GM19240 (cell line): ENCODE measurements at regions not wholly inside any gene's neighbourhood (a gene's known extent, or its start where the extent isn't known, plus 50 kb on each side); places are given as distances from the start of the nearest gene placed in this dataset.
"Not testable (repeated sequence)": the region's sequence is repeated elsewhere in the genome, so short reads cannot be mapped to it uniquely, and the experiment has no call there.

Experiments used
- DNase-seq: peaks from one replicate; pipeline ENCODE4 v3.0.0; 2011; ENCODE audit warnings: low spot score; ENCODE audit not compliant: insufficient read length

DNA sequence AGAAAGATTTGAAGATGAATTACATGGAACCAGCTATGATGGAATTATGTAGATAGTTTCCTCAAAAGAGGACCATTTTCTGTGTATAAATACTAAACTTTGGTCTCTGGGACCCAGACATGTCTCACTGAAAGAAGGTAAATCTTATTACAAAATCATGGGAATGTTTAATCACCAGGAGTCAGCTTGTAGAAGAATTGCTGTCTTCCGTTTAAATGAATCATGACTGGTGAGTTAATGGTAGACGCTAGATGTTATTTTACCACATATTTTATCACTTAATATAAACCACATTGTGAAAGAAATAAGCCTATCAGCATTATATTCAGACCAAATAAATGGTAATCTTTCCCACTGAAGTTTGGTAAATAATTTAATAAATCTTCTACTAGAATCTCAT is 322.3 kb upstream of the SUCLG2 start:
- DNase-seq, result no peak

DNA sequence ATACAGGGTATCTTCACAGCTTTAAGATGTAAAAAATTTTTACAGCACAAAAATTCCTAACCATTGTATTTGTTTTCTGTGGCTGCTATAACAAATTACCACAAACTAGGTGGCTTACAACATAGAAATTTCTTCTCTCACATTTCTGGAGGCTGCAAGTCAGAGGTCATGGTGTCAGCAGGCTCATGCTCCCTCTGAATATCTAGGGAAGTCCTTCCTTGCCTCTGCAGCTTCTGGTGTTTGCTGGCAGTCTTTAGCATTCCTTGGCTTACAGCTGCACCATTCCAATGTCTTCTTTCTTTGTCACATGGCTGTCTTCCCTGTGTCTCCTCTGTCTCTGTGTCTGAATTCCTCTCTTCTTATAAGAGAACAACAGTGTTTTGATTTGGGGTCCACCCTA is 310.2 kb upstream of the SUCLG2 start:
- no peak for DNase-seq

DNA sequence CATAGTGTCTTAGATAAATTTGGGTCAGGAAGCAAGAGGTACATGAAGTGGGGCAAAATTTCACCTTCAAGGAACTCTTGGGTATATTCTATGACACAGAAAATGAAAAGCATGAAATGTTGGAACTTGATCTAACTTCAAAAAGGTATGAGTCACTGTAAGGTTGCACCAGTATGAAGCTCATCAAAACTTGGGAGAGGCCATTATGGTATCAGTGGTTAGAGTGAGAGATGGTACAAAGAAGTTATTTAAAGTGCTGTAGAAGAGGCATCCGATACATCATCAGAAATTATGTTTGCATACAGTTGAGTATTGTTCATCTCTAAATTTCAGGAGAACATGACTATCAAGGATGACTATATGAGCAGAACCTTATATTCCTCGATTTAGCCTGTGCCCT is 302.9 kb upstream of the SUCLG2 start:
- DNase-seq, result no peak

DNA sequence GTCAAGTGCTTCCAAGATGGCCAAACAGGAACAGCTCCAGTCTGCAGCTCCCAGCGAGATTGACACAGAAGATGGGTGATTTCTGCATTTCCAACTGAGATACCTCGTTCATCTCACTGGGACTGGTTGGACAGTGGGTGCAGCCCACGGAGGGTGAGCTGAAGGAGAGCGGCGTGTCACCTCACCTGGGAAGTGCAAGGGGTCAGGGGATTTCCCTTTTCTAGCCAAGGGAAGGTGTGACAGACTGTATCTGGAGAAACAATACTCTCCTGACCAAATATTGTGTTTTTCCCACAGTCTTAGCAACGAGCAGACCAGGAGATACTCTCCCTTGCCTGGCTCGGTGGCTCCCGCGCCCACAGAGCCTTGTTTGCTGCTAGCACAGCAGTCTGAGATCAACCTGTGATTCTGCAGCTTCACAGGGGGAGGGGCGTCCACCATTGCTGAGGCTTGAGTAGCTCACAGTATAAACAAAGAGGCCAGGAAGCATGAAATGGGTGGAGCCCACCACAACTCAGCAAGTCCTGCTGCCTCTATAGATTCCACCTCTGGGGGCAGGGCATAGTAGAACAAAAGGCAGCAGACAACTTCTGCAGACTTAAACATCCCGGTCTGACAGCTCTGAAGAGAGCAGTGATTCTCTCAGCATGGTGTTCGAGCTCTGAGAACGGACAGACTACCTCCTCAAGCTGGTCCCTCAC is 293.5 kb upstream of the SUCLG2 start:
- no peak for DNase-seq

DNA sequence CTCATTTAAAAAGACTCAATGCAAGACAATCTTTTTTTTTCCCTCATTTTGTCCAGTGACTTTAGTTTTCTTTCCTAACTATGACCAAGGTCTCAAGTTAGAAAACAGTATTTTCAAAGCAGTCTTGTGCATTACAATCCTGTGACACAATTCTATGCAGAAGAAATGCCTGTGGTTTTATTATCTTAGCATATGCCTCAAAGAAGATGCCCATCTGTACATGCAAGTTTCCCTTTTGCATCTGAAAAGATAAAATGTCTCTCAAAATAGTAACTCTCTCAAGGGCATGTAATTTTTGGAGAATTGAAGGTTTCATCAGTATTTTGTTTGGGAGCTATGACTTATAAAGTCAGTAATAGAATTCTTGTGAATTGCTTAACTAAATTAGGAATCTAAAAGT is 292.0 kb upstream of the SUCLG2 start:
- no peak for DNase-seq

DNA sequence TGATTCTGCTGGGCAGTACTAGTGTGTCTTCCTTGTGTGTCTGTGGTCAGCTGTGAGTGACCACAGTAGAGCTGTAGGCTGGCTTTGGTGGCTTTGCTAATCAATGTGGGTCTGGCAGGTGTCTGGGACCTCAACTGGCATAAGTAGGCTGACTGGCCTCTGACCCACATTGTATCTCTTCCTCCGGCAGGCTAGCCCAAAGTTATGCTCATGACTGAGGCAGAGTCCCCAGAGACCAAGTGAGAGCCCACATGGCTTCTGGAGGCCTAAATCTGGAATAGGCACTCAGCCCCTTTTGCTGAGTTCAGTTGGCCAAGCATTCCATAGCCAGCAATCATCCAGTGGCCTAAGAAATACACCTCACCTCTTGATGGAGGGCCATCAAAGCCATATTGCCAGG is 289.1 kb upstream of the SUCLG2 start:
- no peak for DNase-seq

DNA sequence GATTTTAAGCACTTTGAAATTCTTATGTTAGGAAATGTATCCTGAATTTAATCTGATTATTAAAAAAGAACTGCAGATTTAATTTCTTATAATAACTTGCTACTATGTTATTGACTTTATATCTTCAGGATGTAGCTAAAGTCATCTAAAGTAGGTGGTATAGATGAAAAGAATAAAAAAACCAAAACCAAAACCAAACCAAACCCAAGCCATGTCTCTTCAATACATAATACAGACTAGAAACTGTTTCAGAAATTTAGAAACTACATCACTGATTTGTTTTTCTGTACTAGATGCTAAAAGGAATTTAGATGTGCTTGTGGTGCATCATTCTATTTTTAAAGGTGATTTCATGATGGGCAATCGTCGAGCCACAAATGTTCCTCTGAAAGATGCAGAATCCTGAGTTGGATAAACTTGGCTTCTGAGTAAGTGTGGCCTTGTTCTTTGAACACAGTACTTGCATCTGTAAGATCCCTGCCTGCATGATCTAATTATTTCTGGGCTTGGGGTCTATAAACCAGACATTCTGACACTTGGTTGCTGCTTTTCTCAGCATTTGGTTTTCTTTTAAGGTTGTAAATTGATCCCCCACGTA is 287.1 kb upstream of the SUCLG2 start:
- DNase-seq, result no peak

DNA sequence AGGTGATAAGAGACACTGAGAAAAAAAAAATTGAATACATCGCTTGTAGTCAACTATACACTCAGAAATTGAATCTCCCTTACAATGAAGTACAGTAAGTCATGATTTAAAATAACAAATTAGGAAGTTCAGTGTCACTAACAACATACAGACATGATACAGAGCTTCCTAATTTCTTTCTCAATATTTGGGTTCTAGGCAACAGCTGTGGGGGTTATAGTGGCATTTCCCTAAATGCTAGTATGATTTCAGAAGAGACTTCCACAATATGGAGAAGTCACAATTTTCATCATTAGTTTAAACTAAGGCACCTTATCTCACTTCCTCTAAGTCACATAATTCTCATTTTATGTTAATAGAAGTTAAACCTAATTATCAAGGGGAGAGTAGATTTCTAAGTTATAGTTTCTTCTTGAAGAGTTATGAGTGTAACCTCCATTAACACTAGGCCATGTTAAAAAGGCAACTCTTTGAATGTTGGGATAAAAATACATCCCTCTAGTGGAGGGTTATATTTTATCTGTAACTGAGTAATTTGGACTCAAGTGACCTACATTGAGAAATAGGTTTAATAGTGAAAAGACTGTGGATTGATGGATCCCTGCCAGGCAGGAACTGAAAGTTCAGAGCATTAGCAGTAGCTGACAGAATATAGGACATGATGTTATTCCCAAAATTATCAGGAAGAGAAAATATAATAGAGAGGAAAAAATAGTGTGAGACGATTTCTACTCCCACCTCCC is 286.0 kb upstream of the SUCLG2 start:
- no peak for DNase-seq

DNA sequence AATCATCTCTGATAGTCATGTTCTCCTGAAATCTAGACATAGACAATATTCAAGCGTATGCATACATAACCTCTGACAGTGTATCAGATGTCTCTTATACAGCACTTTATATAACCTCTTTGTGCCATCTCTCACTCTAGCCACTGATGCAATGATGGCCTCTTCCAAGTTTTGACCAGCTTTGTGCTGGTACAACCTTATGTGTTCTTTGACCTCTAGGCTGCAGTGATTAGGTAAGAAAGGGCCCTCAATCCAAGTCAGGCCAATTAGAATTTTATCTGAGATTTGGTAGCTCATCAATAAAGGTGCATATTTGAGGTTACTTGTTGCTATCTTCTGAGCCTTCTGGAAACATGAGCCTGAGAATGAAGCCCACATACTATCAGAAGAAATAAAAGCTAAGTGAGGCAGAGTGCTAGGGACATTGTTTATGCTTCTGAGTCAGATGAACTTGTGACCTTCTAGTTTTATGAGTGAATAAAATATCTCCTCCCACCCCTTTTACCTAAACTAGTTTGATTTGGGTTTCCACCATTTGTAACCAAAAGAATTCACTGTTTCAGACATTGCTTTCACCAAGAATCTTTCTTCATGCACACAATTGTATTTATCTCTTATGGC is 283.2 kb upstream of the SUCLG2 start:
- no peak for DNase-seq

DNA sequence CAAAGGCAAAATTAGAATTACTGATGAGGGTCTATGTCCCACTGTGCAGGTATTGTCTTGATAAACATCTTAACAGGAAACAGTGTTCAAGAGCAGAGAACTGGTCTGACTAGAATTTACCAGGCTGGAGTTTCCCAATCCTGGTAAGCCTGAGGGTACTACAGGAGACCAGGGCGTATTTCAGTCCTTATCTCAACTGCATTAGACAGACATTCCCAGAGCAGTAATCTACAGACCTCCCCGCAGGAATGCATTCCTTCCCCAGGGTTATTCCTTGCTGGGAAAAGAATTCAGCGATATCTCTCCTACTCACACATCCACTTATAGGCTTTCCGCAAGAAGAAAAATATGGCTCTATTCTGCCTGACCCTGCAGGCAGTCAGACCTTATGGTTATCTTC is 276.0 kb upstream of the SUCLG2 start:
- not testable (repeated sequence) for DNase-seq

DNA sequence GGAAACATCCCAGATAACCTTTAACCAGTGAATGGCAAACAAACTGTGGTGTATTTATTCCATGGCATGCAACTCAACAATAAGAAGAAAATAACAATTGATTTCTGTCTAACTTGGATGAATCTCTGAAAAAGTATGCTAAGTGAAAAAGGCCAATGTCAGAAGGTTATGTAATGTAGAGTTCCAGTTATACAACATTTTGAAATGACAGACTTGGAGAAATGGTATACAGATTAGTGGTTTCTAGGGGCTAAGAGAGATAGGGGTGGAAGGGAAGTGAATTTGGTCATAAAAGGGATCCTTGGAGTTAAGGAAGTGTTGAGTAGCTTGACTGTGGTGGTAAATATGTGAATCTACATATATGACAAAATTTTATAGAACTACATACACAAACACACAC is 269.4 kb upstream of the SUCLG2 start:
- no peak for DNase-seq

DNA sequence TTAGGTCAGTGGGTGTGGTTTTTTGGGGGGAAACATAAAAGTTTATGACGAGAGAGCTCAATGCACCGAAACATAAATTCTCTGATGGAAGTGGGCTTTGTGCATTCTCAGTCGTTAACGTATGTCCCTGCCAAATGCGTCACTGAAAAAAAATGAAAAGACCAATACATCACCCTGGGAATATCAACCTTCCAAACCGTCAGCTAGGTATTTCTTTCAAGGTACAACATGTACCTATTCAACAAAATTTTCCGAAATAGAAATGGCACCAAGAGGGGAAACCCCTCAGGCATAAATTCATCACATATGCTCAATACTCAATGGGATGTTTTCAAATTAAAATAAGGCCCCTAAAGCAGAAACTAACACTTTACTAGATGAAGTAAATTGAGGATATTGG is 266.6 kb upstream of the SUCLG2 start:
- no peak for DNase-seq

DNA sequence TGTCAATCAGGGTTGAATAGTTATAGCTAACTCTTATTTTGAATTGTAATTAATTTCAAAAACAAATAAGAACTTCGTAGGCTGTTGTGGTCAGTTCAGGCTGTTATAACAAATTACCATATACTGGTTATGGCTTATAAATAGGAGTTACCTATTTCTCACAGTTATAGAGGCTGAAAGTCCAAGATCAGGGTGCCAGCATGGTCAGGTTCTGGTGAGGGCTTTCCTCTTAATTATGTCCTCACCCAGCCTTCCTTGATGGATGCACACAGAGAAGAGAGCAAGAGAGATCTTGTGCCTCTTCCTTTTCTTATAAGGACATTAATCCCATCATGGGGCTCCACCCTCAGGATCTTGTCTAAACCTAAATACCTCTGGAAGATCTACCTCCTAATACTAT is 265.9 kb upstream of the SUCLG2 start:
- DNase-seq, result no peak

DNA sequence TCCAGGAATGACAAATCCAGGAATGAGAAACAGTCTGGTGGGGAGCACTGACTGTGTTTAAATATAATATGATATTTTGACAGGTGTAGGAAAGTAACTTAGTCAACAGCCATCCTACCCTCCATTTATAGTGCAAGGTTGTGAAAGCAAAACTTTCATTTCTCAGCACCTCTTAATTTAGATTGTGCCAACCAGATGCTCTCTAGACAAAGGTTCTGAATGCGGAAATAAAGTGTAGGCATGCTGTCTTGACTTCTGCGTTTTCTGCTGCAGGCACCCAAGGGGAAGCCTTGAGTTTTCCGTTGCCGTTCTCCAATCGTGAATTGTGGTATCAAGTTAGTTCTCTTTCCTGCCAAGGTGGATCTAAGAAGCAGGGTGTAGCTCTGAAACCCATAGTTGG is 261.9 kb upstream of the SUCLG2 start:
- no peak for DNase-seq

DNA sequence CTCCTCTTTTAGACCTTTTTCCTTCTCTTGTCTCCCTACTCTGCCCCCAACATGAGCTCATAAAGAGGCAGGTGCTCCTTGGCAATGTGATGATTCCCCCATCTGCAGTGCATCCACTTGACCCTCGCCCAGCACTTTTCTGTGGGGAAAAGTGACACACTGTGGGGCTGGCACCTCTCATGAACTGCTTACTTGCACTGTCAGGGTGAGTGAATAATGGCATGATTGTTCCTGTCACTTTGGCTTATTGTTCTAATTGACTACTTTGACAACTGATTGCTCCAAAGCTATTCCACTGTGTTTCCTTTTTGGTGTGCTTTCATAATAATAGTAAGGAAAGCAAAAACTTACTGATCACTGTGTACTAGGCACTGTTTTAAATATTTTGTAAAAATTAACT is 253.3 kb upstream of the SUCLG2 start:
- DNase-seq, result no peak

DNA sequence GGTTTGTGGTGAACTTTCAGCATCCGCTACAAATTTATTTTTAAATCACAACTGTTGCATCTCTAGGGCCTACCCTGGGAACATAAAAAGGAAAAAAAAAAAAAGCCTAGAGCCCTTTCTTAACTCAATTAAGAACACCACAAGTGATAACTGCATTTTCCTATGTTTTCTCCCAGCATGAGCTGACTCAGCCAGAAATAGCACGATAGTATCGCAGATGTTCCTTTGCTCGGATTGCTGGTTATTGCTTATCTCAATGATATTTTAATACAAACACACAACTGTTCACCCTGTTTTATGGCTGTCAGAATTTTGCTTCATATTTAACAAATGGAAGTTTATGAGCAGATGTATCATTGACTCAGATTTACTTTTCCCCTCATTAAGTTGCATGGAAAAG is 251.8 kb upstream of the SUCLG2 start:
- no peak for DNase-seq

DNA sequence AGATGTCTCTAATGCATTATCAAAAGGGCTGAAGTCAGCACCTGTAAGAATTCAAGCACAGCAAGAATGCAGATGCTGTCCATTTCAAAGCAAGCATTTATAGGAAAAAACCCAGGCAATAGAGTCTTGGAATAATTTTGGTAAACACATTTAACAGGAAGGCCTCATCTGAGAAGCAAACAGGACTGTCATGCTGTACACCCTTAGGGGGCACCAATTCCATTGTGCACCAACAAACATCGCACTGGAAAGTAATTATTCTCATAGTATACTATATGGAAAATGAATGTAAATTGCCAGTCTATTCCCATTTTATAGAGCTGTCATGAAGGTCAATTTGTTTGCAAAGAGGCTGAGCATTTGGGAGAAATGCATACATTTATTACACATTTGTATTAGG is 247.3 kb upstream of the SUCLG2 start:
- DNase-seq, result no peak

DNA sequence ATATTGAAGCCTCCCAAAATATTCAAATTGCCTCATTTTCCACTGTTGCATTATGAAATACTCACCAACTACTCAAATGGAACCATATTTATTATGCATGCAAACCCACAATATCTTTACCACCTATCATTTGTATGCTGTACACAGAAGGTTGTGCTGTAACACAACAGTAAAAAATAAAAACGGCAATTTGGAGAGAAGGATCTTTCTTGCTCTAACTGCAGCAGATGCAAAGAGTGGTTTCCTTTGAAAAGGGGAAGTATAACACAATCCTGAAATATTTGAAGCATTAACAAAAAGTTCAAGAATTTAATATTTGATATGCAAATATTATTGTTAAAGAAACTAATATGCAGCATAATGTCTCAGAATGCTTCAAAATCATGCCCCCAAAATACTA is 244.5 kb upstream of the SUCLG2 start:
- no peak for DNase-seq

DNA sequence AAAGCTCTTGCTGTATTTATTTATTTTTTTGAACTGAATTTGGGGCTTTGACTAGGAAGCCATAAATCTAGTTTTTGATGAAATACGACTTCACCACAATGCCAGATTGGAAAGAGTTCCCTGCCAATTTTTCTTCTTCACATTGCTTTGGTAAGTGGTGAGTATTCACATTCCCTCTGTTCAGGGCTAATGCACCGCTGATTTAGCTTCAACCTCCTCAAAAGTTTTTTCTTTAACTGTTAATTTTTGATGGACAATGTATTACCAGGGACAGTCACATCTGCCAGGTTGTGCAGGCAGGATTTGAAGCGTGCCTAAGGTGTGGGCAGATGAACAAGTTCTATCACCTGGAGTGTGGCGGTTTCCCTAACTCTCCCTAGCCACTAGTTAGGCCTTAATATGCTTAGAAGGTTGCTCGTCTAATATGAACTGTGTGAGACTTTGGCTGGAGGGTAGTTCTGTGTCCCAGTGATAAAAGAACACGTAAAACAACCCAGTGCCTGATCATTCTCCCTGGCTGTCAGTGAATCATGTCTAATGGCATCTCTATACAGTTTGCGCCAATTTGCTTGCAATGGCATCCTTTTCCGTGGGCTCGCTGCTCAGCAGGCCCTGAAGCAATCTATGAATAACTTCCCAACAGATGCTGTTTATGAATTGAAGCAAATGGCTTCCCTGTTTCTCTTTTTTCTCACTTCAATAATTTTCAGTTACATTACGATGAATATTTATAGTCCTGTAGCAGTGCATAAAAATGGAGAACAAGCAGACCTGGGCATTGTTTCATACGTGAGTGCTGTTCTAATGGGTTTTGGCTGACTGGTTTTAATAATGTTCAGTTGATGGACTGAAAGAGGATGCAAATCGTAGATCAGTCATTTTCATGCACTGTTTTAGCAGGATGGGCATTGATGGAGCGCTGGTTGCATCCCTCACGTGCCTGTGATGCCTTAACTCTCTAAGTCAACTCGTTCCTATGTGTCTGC is 243.2 kb upstream of the SUCLG2 start:
- DNase-seq, result no peak

DNA sequence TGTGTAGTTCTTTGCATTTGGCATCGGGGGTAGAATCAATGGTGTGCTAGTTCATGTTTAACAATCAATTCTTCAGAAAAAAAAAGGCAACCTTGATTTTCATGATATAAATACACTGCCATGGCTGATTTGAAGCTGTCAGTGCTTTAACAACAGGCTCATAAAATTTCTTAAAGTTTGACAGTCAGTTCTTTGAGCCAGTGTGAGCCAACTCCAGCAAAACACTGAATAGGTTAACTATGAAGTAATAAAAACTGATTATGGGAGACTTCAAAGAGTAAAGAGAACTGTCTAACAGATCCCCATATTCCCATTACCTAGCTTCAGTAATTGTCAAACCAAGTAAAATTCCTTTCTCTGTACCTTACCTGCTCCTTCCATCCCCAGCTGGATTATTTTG is 241.7 kb upstream of the SUCLG2 start:
- DNase-seq, result no peak

DNA sequence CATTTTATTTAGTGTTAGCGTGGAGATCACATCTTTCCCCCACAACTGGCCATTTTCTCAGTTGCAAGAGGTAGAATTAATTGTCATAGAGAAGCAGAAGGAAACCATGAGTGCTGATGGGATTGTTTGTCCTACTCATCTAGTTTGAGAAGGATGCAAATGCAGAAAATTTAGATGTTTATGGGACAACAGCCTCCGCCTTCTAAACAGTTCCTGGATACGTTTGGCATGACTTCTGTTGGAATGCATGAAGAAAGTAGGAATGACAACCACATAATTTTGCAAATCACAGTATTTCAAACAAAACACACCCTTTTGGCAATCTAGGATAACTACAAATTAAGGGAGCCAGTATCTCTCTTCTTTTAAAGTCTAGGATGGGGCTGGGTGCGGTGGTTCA is 240.1 kb upstream of the SUCLG2 start:
- DNase-seq, result no peak
